Glomerular endothelial cell (primary cell): ENCODE measurements at regions not wholly inside any gene's neighbourhood (a gene's known extent, or its start where the extent isn't known, plus 50 kb on each side); places are given as distances from the start of the nearest gene placed in this dataset.
"Not testable (repeated sequence)": the region's sequence is repeated elsewhere in the genome, so short reads cannot be mapped to it uniquely, and the experiment has no call there.

Experiments used
- DNase-seq: peaks from one replicate; pipeline ENCODE4 v3.0.0-alpha.2; 2011; ENCODE audit warnings: low read depth, low spot score; ENCODE audit errors: extremely low read depth

DNA sequence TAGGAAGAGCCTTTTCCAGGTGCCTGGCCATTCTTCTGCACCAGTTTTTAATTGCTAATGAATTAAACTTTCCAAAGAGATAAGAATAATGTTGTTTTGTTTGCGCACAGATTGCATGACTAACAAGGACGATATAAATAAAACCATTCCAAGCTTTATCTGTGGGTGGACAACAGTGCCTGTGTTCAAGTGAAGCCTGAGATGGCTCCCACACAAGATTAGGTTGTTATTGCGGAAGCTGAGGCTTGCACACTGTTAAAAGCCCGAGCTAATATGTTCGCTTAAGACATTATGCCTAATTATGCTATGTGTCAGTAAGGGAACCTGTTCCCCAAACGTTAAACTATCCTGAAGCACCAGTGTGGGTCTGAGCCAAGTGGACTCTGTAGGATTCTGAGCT lies 58.5 kb upstream of the NBPF11 start:
- not testable (repeated sequence) for DNase-seq

DNA sequence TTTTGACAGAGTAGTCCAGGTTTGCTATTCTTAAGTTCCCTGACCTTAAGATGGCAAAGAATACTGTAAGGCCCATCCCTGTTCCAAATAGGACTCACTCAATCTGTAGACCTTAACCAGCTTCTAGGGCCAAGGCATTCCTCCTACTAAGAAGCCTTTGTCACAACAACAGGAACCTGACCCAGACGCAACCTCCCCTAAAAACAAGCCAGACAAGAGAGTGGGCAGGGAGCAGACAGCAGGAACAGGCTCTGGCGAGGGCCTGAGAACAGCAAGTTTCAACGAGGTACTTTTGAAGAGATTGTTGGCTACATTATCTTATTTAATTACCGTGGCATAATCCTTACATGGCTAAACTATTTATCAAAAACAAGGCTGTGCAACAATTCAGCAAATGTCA lies 58.1 kb upstream of the NBPF11 start:
- DNase-seq, result not testable (repeated sequence)

DNA sequence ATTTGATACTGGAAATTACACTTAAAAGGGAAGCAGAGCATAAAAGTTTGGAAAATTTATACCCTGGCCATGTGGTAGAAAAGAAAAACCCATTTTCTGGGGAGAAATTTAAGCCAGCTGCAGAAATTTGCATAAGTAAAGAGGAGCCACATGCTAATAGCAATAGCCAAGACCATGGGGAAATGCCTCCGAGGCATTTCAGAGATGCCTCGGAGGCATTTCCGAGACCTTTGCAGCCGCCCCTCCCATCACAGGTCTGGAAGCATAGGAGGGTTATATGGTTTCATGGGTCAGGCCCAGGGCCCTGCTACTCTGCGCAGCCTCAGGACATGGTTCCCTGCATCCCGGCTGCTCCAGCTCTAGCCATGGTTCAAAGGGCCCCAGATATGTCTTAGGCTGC lies 49.9 kb upstream of the NBPF11 start:
- DNase-seq, result not testable (repeated sequence)
